BE2C (cell line): ENCODE measurements at regions not wholly inside any gene's neighbourhood (a gene's known extent, or its start where the extent isn't known, plus 50 kb on each side); places are given as distances from the start of the nearest gene placed in this dataset.
A peak's percentile ranks its signal among the peaks of the same experiment; 100 is the strongest.

Experiments
- DNase-seq: peaks from one replicate; pipeline ENCODE4 v3.0.0-alpha.2; 2020
- H3K27me3 ChIP-seq: fragments of 250-450 bp; sonication (Bioruptor Pico); 2 replicates; pipeline ENCODE4 v1.5.1; 2020; ENCODE audit warnings: mild to moderate bottlenecking
- H3K36me3 ChIP-seq: fragments of 250-450 bp; sonication (Bioruptor Pico); 2 replicates; pipeline ENCODE4 v1.5.1; 2020; ENCODE audit warnings: mild to moderate bottlenecking
- H3K4me1 ChIP-seq: fragments of 250-450 bp; sonication (Bioruptor Pico); 2 replicates; pipeline ENCODE4 v1.5.1; 2020
- H3K4me3 ChIP-seq: 2 replicates; pipeline ENCODE4 v1.5.1; 2011; ENCODE audit warnings: low read depth, low read length
- H3K9me3 ChIP-seq: fragments of 250-450 bp; sonication (Bioruptor Pico); 2 replicates; pipeline ENCODE4 v1.5.1; 2020
- TF ChIP-seq, protein P1 (sequence below): IDR thresholded peaks from 2 replicates; pipeline ENCODE4 v1.5.1; 2012; ENCODE audit warnings: mild to moderate bottlenecking, low read depth, low read length

GRCh38 chrX:110851780-110852179 lies 56.2 kb upstream of the CHRDL1 start:
- H3K36me3 ChIP-seq = no peaks in the 10 kb centered on the region
- no peak for DNase-seq
- H3K4me3 ChIP-seq = no peak overlapping the region
- no peaks in the 10 kb centered on the region for H3K27me3 ChIP-seq
- H3K9me3 ChIP-seq = no peaks in the 10 kb centered on the region
- H3K4me1 ChIP-seq = no peaks in the 10 kb centered on the region
- TF ChIP-seq, protein P1, sequence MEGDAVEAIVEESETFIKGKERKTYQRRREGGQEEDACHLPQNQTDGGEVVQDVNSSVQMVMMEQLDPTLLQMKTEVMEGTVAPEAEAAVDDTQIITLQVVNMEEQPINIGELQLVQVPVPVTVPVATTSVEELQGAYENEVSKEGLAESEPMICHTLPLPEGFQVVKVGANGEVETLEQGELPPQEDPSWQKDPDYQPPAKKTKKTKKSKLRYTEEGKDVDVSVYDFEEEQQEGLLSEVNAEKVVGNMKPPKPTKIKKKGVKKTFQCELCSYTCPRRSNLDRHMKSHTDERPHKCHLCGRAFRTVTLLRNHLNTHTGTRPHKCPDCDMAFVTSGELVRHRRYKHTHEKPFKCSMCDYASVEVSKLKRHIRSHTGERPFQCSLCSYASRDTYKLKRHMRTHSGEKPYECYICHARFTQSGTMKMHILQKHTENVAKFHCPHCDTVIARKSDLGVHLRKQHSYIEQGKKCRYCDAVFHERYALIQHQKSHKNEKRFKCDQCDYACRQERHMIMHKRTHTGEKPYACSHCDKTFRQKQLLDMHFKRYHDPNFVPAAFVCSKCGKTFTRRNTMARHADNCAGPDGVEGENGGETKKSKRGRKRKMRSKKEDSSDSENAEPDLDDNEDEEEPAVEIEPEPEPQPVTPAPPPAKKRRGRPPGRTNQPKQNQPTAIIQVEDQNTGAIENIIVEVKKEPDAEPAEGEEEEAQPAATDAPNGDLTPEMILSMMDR = no peak

- H3K27me3 ChIP-seq = no peaks in the 10 kb centered on the region
- no peak overlapping the region for H3K4me3 ChIP-seq
- no peaks in the 10 kb centered on the region for H3K4me1 ChIP-seq
- DNase-seq = no peak
- TF ChIP-seq, protein P1 = peak; percentile 49
- H3K36me3 ChIP-seq = no peaks in the 10 kb centered on the region
- no peaks in the 10 kb centered on the region for H3K9me3 ChIP-seq
Measured at GRCh38 chrX:110847334-110847733, 51.7 kb upstream of the CHRDL1 start.

DNA sequence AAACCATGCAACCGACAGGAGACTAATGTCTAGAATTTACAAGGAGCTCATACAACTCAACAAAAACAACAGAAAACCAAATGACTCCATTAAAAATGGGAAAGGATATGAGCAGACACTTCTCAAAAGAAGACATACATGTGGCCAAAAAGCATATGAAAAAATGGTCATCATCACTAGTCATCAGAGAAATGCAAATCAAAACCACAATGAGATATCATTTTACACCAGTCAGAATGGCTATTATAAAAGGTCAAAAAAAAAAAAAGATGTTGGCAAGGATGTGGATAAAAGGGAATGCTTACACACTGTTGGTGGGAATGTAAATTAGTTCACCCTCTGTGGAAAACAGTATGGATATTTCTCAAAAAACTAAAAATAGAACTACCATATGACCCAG lies 50.5 kb upstream of the CHRDL1 start:
- TF ChIP-seq, protein P1 = no peak
- Histone ChIP-seq H3K4me3 (no peak overlapping the region), H3K36me3 (no peaks in the 10 kb centered on the region), H3K9me3 (no peaks in the 10 kb centered on the region), H3K27me3 (no peaks in the 10 kb centered on the region), H3K4me1 (no peaks in the 10 kb centered on the region)
- DNase-seq = no peak
